Naive thymus-derived CD8-positive, alpha-beta T cell (primary cell): ENCODE measurements at regions not wholly inside any gene's neighbourhood (a gene's known extent, or its start where the extent isn't known, plus 50 kb on each side); places are given as distances from the start of the nearest gene placed in this dataset.

Source experiments
- ATAC-seq, 2 donors: fragments of 150-1000 bp; cut with Tn5 transposase in 1 of 2; sonication (Bioruptor Pico), chemical (Tn5 transposase) in 1 of 2; 1 replicate in 1 of 2; 2 replicates in 1 of 2; pipeline ENCODE4 v1.10.0; 2021; ENCODE audit warnings: mild to moderate bottlenecking in 2 of 2, moderate library complexity in 2 of 2
- POLR2A ChIA-PET: fragments of 350-600 bp; sonication (Branson Sonifier 250); formaldehyde crosslinking; loops from one replicate; lab custom pipeline; 2021; ENCODE audit warnings: antibody characterized with exemption; lab: Charles Lee
- DNase-seq, 10 donors: peaks; one replicate each; pipeline versions ENCODE4 v3.0.0 to v3.0.0-alpha.2; 2020 to 2022
- H3K27ac Mint-ChIP-seq, 10 donors: one replicate each; pipeline ENCODE4 v1.8.0; 2020 to 2022; ENCODE audit warnings: mild to moderate bottlenecking in 10 of 10, mixed read lengths in 10 of 10, moderate library complexity in 4 of 10, inconsistent platforms in 1 of 10
- H3K27me3 Mint-ChIP-seq, 5 donors: one replicate each; pipeline ENCODE4 v1.8.0; 2021 to 2022; ENCODE audit warnings: mixed read lengths in 5 of 5
- H3K36me3 Mint-ChIP-seq, 3 donors: one replicate each; pipeline ENCODE4 v1.8.0; 2020 to 2022; ENCODE audit warnings: mixed read lengths in 3 of 3, mild to moderate bottlenecking in 2 of 3, inconsistent platforms in 1 of 3
- H3K4me1 Mint-ChIP-seq, 4 donors: one replicate each; pipeline ENCODE4 v1.8.0; 2021 to 2022; ENCODE audit warnings: mixed read lengths in 4 of 4
- H3K4me3 Mint-ChIP-seq, 10 donors: one replicate each; pipeline ENCODE4 v1.8.0; 2020 to 2022; ENCODE audit warnings: mild to moderate bottlenecking in 10 of 10, mixed read lengths in 10 of 10, moderate library complexity in 6 of 10, inconsistent platforms in 1 of 10
- H3K9me3 Mint-ChIP-seq, 9 donors: one replicate each; pipeline ENCODE4 v1.8.0; 2020 to 2022; ENCODE audit warnings: mixed read lengths in 9 of 9, mild to moderate bottlenecking in 3 of 9, inconsistent platforms in 1 of 9, moderate library complexity in 1 of 9

GRCh38 chr7:46208635-46209525, 287.8 kb upstream of the IGFBP3 start:
- DNase-seq, result no peak
- no peak for ATAC-seq
- H3K27me3 Mint-ChIP-seq, result peaks cover 0 to 14% (median 8%) of the 10 kb centered on the region in 5 donors
- H3K4me1 Mint-ChIP-seq, result no peaks in the 10 kb centered on the region
- H3K4me3 Mint-ChIP-seq, result no peak overlapping the region
- H3K27ac Mint-ChIP-seq, result no peak overlapping the region
- POLR2A ChIA-PET, result no interaction called here
- peaks cover 0 to 3% (median 0%) of the 10 kb centered on the region in 9 donors for H3K9me3 Mint-ChIP-seq
- H3K36me3 Mint-ChIP-seq, result peaks cover 0 to 1% (median 0%) of the 10 kb centered on the region in 3 donors

- H3K9me3 Mint-ChIP-seq, result peaks cover 0 to 3% (median 0%) of the 10 kb centered on the region in 9 donors
- H3K4me1 Mint-ChIP-seq, result no peaks in the 10 kb centered on the region
- ATAC-seq, result no peak
- H3K27me3 Mint-ChIP-seq, result peaks cover 0 to 17% (median 8%) of the 10 kb centered on the region in 5 donors
- peaks cover 0 to 1% (median 0%) of the 10 kb centered on the region in 3 donors for H3K36me3 Mint-ChIP-seq
- no peak for DNase-seq
- POLR2A ChIA-PET, result no interaction called here
- no peak overlapping the region for H3K27ac Mint-ChIP-seq
- H3K4me3 Mint-ChIP-seq, result no peak overlapping the region
Measured at GRCh38 chr7:46207931-46208634, 287.0 kb upstream of the IGFBP3 start.

GRCh38 chr7:46206476-46207060, 285.5 kb upstream of the IGFBP3 start:
- Mint-ChIP-seq H3K36me3 (no peaks in the 10 kb centered on the region), H3K27me3 (peaks cover 0 to 14% (median 8%) of the 10 kb centered on the region in 5 donors), H3K4me3 (no peak overlapping the region), H3K9me3 (peaks cover 0 to 3% (median 0%) of the 10 kb centered on the region in 9 donors), H3K27ac (no peak overlapping the region), H3K4me1 (no peaks in the 10 kb centered on the region)
- POLR2A ChIA-PET, result no interaction called here
- DNase-seq (no peak), ATAC-seq (no peak)

- DNase-seq, result no peak
- Mint-ChIP-seq H3K4me1 (no peaks in the 10 kb centered on the region), H3K4me3 (no peak overlapping the region), H3K27ac (no peak overlapping the region), H3K36me3 (no peaks in the 10 kb centered on the region), H3K27me3 (peaks cover 0 to 10% (median 6%) of the 10 kb centered on the region in 5 donors), H3K9me3 (peaks cover 0 to 3% (median 0%) of the 10 kb centered on the region in 9 donors)
- POLR2A ChIA-PET, result no interaction called here
- no peak for ATAC-seq
Measured at GRCh38 chr7:46205478-46205877, 284.4 kb upstream of the IGFBP3 start.

- H3K9me3 Mint-ChIP-seq, result peaks cover 0 to 3% (median 0%) of the 10 kb centered on the region in 9 donors
- POLR2A ChIA-PET, result no interaction called here
- no peak overlapping the region for H3K27ac Mint-ChIP-seq
- peaks cover 0 to 4% (median 0%) of the 10 kb centered on the region in 5 donors for H3K27me3 Mint-ChIP-seq
- H3K4me1 Mint-ChIP-seq, result no peaks in the 10 kb centered on the region
- no peak overlapping the region for H3K4me3 Mint-ChIP-seq
- DNase-seq, result no peak
- no peak for ATAC-seq
- no peaks in the 10 kb centered on the region for H3K36me3 Mint-ChIP-seq
Measured at GRCh38 chr7:46203926-46204325, 282.9 kb upstream of the IGFBP3 start.

- H3K36me3 Mint-ChIP-seq, result no peaks in the 10 kb centered on the region
- peaks cover 0 to 3% (median 0%) of the 10 kb centered on the region in 9 donors for H3K9me3 Mint-ChIP-seq
- H3K27me3 Mint-ChIP-seq, result peaks cover 0 to 4% (median 0%) of the 10 kb centered on the region in 5 donors
- H3K4me1 Mint-ChIP-seq, result no peaks in the 10 kb centered on the region
- POLR2A ChIA-PET, result no interaction called here
- H3K27ac Mint-ChIP-seq, result no peak overlapping the region
- DNase-seq (no peak), ATAC-seq (no peak)
- H3K4me3 Mint-ChIP-seq, result no peak overlapping the region
Measured at GRCh38 chr7:46202379-46202778, 281.3 kb upstream of the IGFBP3 start.

- no peak overlapping the region for H3K4me3 Mint-ChIP-seq
- H3K9me3 Mint-ChIP-seq, result peaks cover 0 to 3% (median 0%) of the 10 kb centered on the region in 9 donors
- H3K27me3 Mint-ChIP-seq, result peaks cover 0 to 4% (median 0%) of the 10 kb centered on the region in 5 donors
- POLR2A ChIA-PET, result no interaction called here
- no peak overlapping the region for H3K27ac Mint-ChIP-seq
- H3K36me3 Mint-ChIP-seq, result no peaks in the 10 kb centered on the region
- DNase-seq (no peak), ATAC-seq (no peak)
- no peaks in the 10 kb centered on the region for H3K4me1 Mint-ChIP-seq
Measured at GRCh38 chr7:46201961-46202360, 280.9 kb upstream of the IGFBP3 start.

- POLR2A ChIA-PET, result no interaction called here
- Mint-ChIP-seq H3K27ac (no peak overlapping the region), H3K4me3 (no peak overlapping the region), H3K36me3 (no peaks in the 10 kb centered on the region), H3K9me3 (peaks cover 0 to 2% (median 0%) of the 10 kb centered on the region in 9 donors), H3K4me1 (no peaks in the 10 kb centered on the region), H3K27me3 (peaks cover 0 to 2% (median 0%) of the 10 kb centered on the region in 5 donors)
- DNase-seq (no peak), ATAC-seq (no peak)
Measured at GRCh38 chr7:46198701-46199100, 277.6 kb upstream of the IGFBP3 start.

- ATAC-seq (no peak), DNase-seq (no peak)
- Mint-ChIP-seq H3K27ac (no peak overlapping the region), H3K4me3 (no peak overlapping the region), H3K9me3 (peaks cover 0 to 2% (median 0%) of the 10 kb centered on the region in 9 donors), H3K27me3 (no peaks in the 10 kb centered on the region), H3K36me3 (no peaks in the 10 kb centered on the region), H3K4me1 (no peaks in the 10 kb centered on the region)
- POLR2A ChIA-PET, result no interaction called here
Measured at GRCh38 chr7:46197785-46198540, 276.9 kb upstream of the IGFBP3 start.

GRCh38 chr7:46195934-46196333, 274.9 kb upstream of the IGFBP3 start:
- Mint-ChIP-seq H3K4me1 (no peaks in the 10 kb centered on the region), H3K9me3 (peaks cover 0 to 2% (median 0%) of the 10 kb centered on the region in 9 donors)

GRCh38 chr7:46192271-46192670, 271.2 kb upstream of the IGFBP3 start:
- Mint-ChIP-seq H3K36me3 (no peaks in the 10 kb centered on the region), H3K27me3 (peaks cover 0 to 9% (median 2%) of the 10 kb centered on the region in 5 donors), H3K4me1 (no peaks in the 10 kb centered on the region), H3K4me3 (no peak overlapping the region), H3K27ac (no peak overlapping the region), H3K9me3 (peaks cover 0 to 9% (median 0%) of the 10 kb centered on the region in 9 donors)
- ATAC-seq (no peak), DNase-seq (no peak)
- POLR2A ChIA-PET, result no interaction called here

More at GRCh38 chr7:46195934-46196333, 274.9 kb upstream of the IGFBP3 start:
- no peak for ATAC-seq
- POLR2A ChIA-PET, result no interaction called here
- H3K27ac Mint-ChIP-seq, result no peak overlapping the region
- peaks cover 0 to 2% (median 0%) of the 10 kb centered on the region in 5 donors for H3K27me3 Mint-ChIP-seq
- no peaks in the 10 kb centered on the region for H3K36me3 Mint-ChIP-seq
- H3K4me3 Mint-ChIP-seq, result no peak overlapping the region
- no peak for DNase-seq

- Mint-ChIP-seq H3K27ac (no peak overlapping the region), H3K4me3 (no peak overlapping the region), H3K36me3 (no peaks in the 10 kb centered on the region), H3K27me3 (peaks cover 0 to 9% (median 2%) of the 10 kb centered on the region in 5 donors), H3K4me1 (no peaks in the 10 kb centered on the region), H3K9me3 (peaks cover 0 to 10% (median 0%) of the 10 kb centered on the region in 9 donors)
- DNase-seq (no peak), ATAC-seq (no peak)
- POLR2A ChIA-PET, result no interaction called here
Measured at GRCh38 chr7:46191776-46192175, 270.7 kb upstream of the IGFBP3 start.
